WTC11 (cell line): ENCODE measurements at regions not wholly inside any gene's neighbourhood (a gene's known extent, or its start where the extent isn't known, plus 50 kb on each side); places are given as distances from the start of the nearest gene placed in this dataset.

Experiments
- ATAC-seq: fragments of 200-7000 bp; cut with Tn5 transposase; 2 replicates; pipeline ENCODE4 v1.10.0; 2021; ENCODE audit warnings: mild to moderate bottlenecking, moderate library complexity
- CTCF ChIA-PET: fragments of 300-600 bp; sonication (Branson Sonifier 250); formaldehyde crosslinking; loops from one replicate; lab custom pipeline; 2021; ENCODE audit warnings: antibody characterized with exemption; lab: Charles Lee
- POLR2A ChIA-PET: fragments of 350-600 bp; sonication (Branson Sonifier 250); formaldehyde crosslinking; loops from one replicate; lab custom pipeline; 2021; ENCODE audit warnings: antibody characterized with exemption; lab: Charles Lee
- DNase-seq: peaks from one replicate; pipeline ENCODE4 v3.0.0; 2021; ENCODE audit warnings: low spot score
- H3K27ac Mint-ChIP-seq: 2 replicates; pipeline ENCODE4 v1.8.0; 2021; ENCODE audit warnings: mixed read lengths
- H3K27me3 Mint-ChIP-seq: 2 replicates; pipeline ENCODE4 v1.8.0; 2021; ENCODE audit warnings: low read depth, mild to moderate bottlenecking, moderate library complexity, mixed read lengths
- H3K36me3 Mint-ChIP-seq: 2 replicates; pipeline ENCODE4 v1.8.0; 2021; ENCODE audit warnings: mixed read lengths
- H3K4me1 Mint-ChIP-seq: 2 replicates; pipeline ENCODE4 v1.8.0; 2022; ENCODE audit warnings: mixed read lengths
- H3K4me3 Mint-ChIP-seq: 2 replicates; pipeline ENCODE4 v1.8.0; 2021; ENCODE audit warnings: mild to moderate bottlenecking, moderate library complexity, mixed read lengths
- H3K9me3 Mint-ChIP-seq: 2 replicates; pipeline ENCODE4 v1.8.0; 2021; ENCODE audit warnings: mixed read lengths
- CBFB ChIP-seq: sonication (generic); formaldehyde crosslinking; IDR thresholded peaks from 2 replicates; pipeline ENCODE4 v1.8.1; 2022; ENCODE audit warnings: mild to moderate bottlenecking, low read depth, missing genetic modification reagents
- ESRRA ChIP-seq: sonication (generic); formaldehyde crosslinking; IDR thresholded peaks from 2 replicates; pipeline ENCODE4 v1.8.1; 2022; ENCODE audit warnings: mild to moderate bottlenecking, missing genetic modification reagents, borderline replicate concordance
- FOXP1 ChIP-seq: sonication (generic); formaldehyde crosslinking; IDR thresholded peaks from 2 replicates; pipeline ENCODE4 v1.8.0; 2022; ENCODE audit warnings: missing genetic modification reagents, mild to moderate bottlenecking, moderate library complexity, borderline replicate concordance
- GRHL2 ChIP-seq: fragments of 250-450 bp; sonication (Bioruptor Pico); IDR thresholded peaks from 2 replicates; pipeline ENCODE4 v1.8.0; 2022; ENCODE audit warnings: mild to moderate bottlenecking, moderate library complexity; ENCODE audit not compliant: insufficient replicate concordance, severe bottlenecking
- GTF2I ChIP-seq: fragments of 250-450 bp; sonication (Bioruptor Pico); conservative IDR thresholded peaks from 2 replicates; pipeline ENCODE4 v1.4.0; 2021; ENCODE audit warnings: mild to moderate bottlenecking
- IRF2 ChIP-seq: sonication (generic); formaldehyde crosslinking; IDR thresholded peaks from 2 replicates; pipeline ENCODE4 v1.8.0; 2022; ENCODE audit warnings: low read depth, missing genetic modification reagents, borderline replicate concordance
- KAT7 ChIP-seq: sonication (generic); formaldehyde crosslinking; IDR thresholded peaks from 2 replicates; pipeline ENCODE4 v1.8.1; 2023; ENCODE audit warnings: missing genetic modification reagents, mild to moderate bottlenecking, borderline replicate concordance
- MLX ChIP-seq: sonication (generic); formaldehyde crosslinking; IDR thresholded peaks from 2 replicates; pipeline ENCODE4 v1.8.1; 2023; ENCODE audit warnings: mild to moderate bottlenecking, missing genetic modification reagents, moderate library complexity
- MYBL2 ChIP-seq: sonication (generic); formaldehyde crosslinking; IDR thresholded peaks from 2 replicates; pipeline ENCODE4 v1.8.1; 2023; ENCODE audit warnings: mild to moderate bottlenecking, moderate library complexity, missing genetic modification reagents
- NR3C1 ChIP-seq: sonication (generic); formaldehyde crosslinking; conservative IDR thresholded peaks from 2 replicates; pipeline ENCODE4 v1.8.1; 2023; ENCODE audit warnings: low read depth, mild to moderate bottlenecking, missing genetic modification reagents
- RELA ChIP-seq: sonication (generic); formaldehyde crosslinking; IDR thresholded peaks from 2 replicates; pipeline ENCODE4 v1.8.1; 2022; ENCODE audit warnings: missing genetic modification reagents, mild to moderate bottlenecking, borderline replicate concordance
- SMAD4 ChIP-seq: sonication (generic); formaldehyde crosslinking; IDR thresholded peaks from 2 replicates; pipeline ENCODE4 v1.8.0; 2022; ENCODE audit warnings: mild to moderate bottlenecking, missing genetic modification reagents
- SOX15 ChIP-seq: fragments of 250-450 bp; sonication (Bioruptor Pico); IDR thresholded peaks from 2 replicates; pipeline ENCODE4 v1.9.0; 2021; ENCODE audit warnings: mild to moderate bottlenecking
- ZNF317 ChIP-seq: sonication (generic); formaldehyde crosslinking; IDR thresholded peaks from 2 replicates; pipeline ENCODE4 v1.8.1; 2023; ENCODE audit warnings: low read depth, mild to moderate bottlenecking, moderate library complexity, missing genetic modification reagents, borderline replicate concordance
- ZNF396 ChIP-seq: fragments of 250-450 bp; sonication (Bioruptor Pico); IDR thresholded peaks from 2 replicates; pipeline ENCODE4 v1.8.0; 2021; ENCODE audit warnings: mild to moderate bottlenecking, moderate library complexity, borderline replicate concordance
- TF ChIP-seq, protein P1 (sequence below): sonication (generic); formaldehyde crosslinking; IDR thresholded peaks from 2 replicates; pipeline ENCODE4 v1.8.1; 2023; ENCODE audit warnings: mild to moderate bottlenecking, moderate library complexity, missing genetic modification reagents
- TF ChIP-seq, protein P2 (sequence below): sonication (generic); formaldehyde crosslinking; IDR thresholded peaks from 2 replicates; pipeline ENCODE4 v1.8.1; 2023; ENCODE audit warnings: mild to moderate bottlenecking, missing genetic modification reagents, moderate library complexity

- no peak overlapping the region for H3K27ac Mint-ChIP-seq
- peaks cover 4% of the 10 kb centered on the region for H3K4me1 Mint-ChIP-seq
- ATAC-seq (no peak), DNase-seq (no peak)
- peaks cover 8% of the 10 kb centered on the region for H3K36me3 Mint-ChIP-seq
- no peak overlapping the region for H3K4me3 Mint-ChIP-seq
- no peaks in the 10 kb centered on the region for H3K27me3 Mint-ChIP-seq
- CTCF ChIA-PET: no interaction called here
- TF ChIP-seq SMAD4 (no peak), FOXP1 (CRISPR knock-in tag) (no peak), GRHL2 (no peak), ESRRA (no peak), GTF2I (CRISPR knock-in tag) (no peak), KAT7 (CRISPR knock-in tag) (no peak)
- TF ChIP-seq, all 79 proteins: peak for 0
- POLR2A ChIA-PET: no interaction called here
- peaks cover 15% of the 10 kb centered on the region for H3K9me3 Mint-ChIP-seq
These were observed 126.3 kb downstream of the C11orf91 start for GRCh38 chr11:33574331-33574730.

DNA sequence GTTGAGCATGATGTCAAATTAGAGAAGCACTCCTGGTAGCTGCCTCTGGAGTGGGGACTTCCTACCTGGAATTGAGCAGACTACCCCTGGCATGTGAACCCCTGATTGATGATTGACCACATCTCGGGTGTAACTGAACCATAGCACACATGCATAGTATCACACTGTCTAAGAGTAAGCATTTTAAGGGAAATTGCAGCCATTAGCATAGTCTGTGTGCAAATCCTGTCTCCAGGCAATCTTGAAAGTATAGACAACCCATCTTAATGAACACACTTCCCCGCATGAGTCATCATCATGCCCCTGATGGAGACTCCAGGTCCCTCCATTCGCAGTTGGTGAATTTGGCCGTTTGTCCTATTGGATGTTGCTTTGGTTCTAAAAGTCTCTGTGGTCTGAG lies 131.3 kb downstream of the C11orf91 start:
- Mint-ChIP-seq H3K9me3 (peaks cover 19% of the 10 kb centered on the region), H3K4me3 (no peak overlapping the region), H3K36me3 (peaks cover 8% of the 10 kb centered on the region), H3K27ac (no peak overlapping the region; the same call in 1 of the 2 replicates), H3K27me3 (peaks cover 4% of the 10 kb centered on the region; the same call in 1 of the 2 replicates), H3K4me1 (peaks cover 18% of the 10 kb centered on the region)
- DNase-seq (no peak), ATAC-seq (no peak)
- POLR2A ChIA-PET: no interaction called here
- TF ChIP-seq CBFB (CRISPR knock-in tag) (no peak), SOX15 (no peak), RELA (no peak), MYBL2 (CRISPR knock-in tag) (no peak), IRF2 (CRISPR knock-in tag) (no peak), ZNF396 (CRISPR knock-in tag) (no peak), ZNF317 (CRISPR knock-in tag) (no peak)
- TF ChIP-seq, protein P1, sequence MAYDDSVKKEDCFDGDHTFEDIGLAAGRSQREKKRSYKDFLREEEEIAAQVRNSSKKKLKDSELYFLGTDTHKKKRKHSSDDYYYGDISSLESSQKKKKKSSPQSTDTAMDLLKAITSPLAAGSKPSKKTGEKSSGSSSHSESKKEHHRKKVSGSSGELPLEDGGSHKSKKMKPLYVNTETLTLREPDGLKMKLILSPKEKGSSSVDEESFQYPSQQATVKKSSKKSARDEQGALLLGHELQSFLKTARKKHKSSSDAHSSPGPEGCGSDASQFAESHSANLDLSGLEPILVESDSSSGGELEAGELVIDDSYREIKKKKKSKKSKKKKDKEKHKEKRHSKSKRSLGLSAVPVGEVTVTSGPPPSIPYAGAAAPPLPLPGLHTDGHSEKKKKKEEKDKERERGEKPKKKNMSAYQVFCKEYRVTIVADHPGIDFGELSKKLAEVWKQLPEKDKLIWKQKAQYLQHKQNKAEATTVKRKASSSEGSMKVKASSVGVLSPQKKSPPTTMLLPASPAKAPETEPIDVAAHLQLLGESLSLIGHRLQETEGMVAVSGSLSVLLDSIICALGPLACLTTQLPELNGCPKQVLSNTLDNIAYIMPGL (CRISPR knock-in tag): no peak
- TF ChIP-seq, protein P2, sequence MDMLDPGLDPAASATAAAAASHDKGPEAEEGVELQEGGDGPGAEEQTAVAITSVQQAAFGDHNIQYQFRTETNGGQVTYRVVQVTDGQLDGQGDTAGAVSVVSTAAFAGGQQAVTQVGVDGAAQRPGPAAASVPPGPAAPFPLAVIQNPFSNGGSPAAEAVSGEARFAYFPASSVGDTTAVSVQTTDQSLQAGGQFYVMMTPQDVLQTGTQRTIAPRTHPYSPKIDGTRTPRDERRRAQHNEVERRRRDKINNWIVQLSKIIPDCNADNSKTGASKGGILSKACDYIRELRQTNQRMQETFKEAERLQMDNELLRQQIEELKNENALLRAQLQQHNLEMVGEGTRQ: no peak
- CTCF ChIA-PET: no interaction called here

GRCh38 chr11:33567004-33567403 lies 133.6 kb downstream of the C11orf91 start:
- peaks cover 9% of the 10 kb centered on the region for H3K9me3 Mint-ChIP-seq
- no peak for ATAC-seq
- no peak overlapping the region for H3K4me3 Mint-ChIP-seq
- peaks cover 18% of the 10 kb centered on the region for H3K4me1 Mint-ChIP-seq
- H3K27me3 Mint-ChIP-seq: peaks cover 4% of the 10 kb centered on the region; the same call in 1 of the 2 replicates
- H3K27ac Mint-ChIP-seq: no peak overlapping the region
- TF ChIP-seq NR3C1 (CRISPR knock-in tag) (no peak), ZNF317 (CRISPR knock-in tag) (peak; percentile 88), MLX (CRISPR knock-in tag) (no peak)
- ChIA-PET POLR2A (interaction anchor here (0.6 kb wide), 1 partner anchor 217 kb away, joined by 3 read pairs; no protein-coding TSS in a partner anchor), CTCF (no interaction called here)
- H3K36me3 Mint-ChIP-seq: peaks cover 4% of the 10 kb centered on the region; the same call in 1 of the 2 replicates
- DNase-seq: no peak
